GM18498 (cell line): ENCODE measurements at regions not wholly inside any gene's neighbourhood (a gene's known extent, or its start where the extent isn't known, plus 50 kb on each side); places are given as distances from the start of the nearest gene placed in this dataset.
"Not testable (repeated sequence)": the region's sequence is repeated elsewhere in the genome, so short reads cannot be mapped to it uniquely, and the experiment has no call there.

Experiments
- ATAC-seq: cut with Tn5 transposase; IDR thresholded peaks from one replicate; pipeline ENCODE4 v1.9.1; 2021; ENCODE audit warnings: mild to moderate bottlenecking, moderate library complexity; ENCODE audit not compliant: unreplicated experiment

DNA sequence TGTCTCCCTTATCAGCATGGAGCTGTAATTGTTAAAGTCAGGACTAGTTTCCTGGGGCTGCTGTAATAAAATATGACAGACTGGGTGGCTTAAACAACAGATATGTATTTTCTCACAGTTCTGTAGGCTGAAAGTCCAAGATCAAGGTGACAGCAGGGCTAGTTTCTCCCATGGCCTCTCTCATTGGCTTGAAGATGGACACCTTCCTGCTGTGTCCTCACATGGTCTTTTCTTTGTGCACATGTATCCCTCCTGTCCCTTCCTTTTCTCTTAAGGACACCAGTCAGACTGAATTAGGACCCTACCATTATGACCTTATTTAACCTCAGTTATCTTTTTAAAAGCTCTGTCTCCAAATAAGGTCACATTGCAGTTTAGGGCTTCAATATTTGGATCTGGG lies 700.5 kb upstream of the MEF2C start:
- no peak for ATAC-seq

DNA sequence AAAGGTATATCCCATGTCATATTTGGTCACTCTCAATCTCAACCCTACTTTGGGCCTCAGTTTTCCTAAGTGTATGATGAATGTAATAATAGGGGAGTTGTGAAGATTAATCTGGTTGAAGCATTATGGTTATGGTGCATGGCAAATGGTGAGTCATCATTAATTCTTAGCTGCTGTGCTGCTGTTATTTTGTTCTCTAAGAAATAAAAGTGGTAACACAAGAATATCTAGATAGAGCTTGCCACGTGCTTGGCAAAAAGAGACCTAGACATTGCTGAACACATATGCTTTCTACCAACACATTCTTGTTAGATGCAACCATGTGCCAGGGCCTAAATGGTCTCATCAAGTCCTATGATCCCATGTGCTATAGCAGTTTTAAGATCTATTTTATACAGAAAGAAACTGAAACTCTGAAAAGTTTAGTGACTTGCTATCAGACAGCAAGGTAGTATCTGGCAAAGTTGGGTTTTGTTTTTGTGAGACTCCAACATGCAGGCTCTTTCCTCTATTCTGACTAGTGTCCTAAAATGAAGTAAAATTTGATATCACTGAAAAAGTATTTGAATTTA lies 699.9 kb upstream of the MEF2C start:
- no peak for ATAC-seq

DNA sequence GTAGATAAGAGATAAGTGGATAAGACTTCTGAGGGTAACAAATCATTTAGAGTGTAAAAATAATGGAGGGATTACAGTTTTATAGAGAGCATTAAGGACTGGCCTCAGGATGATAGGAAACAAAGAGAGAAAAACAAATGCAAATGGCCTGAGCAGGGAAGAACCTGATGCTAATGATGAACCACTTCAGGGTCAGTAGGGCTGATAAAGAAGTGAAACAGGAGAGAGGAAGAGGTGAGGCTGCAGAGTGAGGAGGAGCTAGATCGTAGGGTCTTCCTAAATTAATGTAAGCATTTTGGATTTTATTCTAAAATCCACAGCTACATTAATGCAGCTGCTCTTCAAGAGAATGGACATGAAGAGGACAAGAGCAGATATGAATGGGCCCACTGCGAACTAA lies 698.0 kb upstream of the MEF2C start:
- ATAC-seq = no peak

DNA sequence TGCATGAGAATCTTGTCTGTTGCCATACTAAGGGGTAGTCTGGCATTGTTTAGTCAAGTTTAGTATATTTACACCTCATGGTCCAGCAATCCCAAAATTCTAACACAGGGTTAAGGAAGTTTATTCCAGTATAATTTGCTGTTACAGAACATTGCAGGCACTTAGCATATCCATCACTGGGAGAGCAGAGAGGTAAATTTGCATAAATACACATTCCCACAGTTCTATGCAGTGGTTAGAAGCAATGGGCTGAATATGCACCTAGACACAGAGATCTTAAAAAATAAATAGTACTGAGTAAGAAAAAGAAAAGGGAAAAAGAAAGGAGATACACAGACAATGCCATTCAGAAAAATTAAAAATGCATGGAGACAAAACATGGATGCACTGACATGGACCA lies 692.3 kb upstream of the MEF2C start:
- ATAC-seq = no peak

DNA sequence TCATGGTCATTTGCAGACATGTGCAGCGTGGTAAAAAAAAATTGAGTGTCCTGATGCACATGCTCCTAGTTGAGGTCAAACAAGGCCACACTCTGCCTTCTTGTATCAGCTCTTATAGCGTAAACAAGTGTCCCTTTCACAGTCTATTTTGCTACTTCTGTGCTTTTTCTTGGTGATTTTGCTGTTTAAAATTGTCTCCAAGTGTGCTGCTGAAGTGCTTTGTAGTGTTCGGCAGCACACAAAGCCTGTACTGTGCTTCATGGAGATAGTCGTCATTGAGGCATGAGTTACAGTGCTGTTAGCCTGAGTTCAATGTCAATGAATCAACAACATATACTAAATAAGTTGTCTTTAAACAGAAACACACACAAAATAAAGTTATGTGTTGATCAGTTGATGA lies 690.4 kb upstream of the MEF2C start:
- no peak for ATAC-seq

DNA sequence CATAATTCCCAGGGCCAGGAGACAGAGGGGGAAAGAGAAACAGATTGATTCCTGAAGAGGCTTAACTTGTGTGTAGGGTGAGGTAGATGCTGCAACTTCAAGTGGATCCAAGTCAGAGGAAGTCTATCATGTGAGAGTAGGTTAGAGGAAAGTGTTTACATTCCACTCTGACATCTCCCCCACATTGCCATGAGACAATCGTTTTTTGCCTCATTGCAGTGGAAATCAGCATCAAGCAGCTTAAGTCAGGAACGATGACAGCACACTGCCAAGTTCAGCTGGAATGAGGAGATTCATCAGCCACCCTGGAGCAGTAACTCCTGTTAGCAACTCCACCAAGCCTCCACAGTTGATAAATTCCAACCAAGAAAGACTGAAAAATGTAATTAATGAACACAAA lies 689.7 kb upstream of the MEF2C start:
- no peak for ATAC-seq

DNA sequence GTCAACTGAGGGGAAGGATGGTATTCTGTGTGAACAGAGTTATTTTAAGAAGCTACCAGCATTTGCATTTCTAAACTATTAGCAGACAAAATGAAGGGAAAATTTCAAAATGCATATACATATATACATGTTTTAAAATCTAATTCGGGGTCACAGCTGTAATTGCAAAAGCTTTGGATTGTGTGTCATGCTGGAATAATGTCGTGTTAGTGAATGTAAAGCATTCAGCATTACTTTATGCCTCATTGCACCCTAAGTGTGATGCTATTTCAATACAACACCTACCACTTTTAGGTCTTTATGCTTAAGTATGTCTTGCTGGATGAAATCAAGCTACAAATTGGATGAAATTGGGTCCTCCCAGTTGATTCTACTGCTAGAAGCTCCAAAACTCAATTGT lies 687.6 kb upstream of the MEF2C start:
- no peak for ATAC-seq

DNA sequence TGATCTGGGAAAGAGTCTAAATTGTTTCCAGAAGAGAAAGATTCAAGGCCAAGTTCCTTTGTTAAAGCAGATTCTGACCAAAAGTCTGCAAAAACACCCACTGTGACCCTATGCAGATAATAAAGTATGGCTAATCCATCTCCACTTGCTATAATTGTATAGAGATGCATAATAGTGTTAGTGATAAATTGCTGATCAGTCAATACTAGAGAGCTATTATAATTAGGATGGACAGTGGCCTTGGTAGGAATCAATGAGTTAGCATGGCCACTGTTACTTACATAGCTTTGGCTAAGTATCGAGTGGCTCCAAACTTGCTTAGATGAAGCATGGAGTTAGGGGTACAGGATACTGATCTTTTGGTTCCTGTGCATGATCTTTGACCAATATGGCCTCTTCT lies 683.4 kb upstream of the MEF2C start:
- ATAC-seq = no peak

DNA sequence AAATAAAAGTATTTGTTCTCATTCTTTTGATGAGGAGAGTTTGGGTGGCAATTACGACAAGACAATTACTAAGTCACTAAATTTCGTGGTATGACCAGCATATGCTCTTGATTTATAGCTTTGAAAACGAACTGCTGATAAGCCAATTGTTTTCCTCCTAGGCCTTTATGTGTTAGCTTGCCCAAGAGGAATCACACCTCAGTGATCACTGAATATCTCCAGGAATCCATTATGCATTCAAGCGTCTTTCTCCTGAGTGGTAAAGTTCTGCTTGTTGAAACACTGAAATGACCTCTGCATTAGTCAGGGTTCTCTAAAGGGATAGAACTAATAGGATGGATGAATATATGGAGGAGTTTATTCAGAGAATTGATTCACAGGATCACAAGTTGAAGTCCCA lies 677.7 kb upstream of the MEF2C start:
- ATAC-seq = no peak

DNA sequence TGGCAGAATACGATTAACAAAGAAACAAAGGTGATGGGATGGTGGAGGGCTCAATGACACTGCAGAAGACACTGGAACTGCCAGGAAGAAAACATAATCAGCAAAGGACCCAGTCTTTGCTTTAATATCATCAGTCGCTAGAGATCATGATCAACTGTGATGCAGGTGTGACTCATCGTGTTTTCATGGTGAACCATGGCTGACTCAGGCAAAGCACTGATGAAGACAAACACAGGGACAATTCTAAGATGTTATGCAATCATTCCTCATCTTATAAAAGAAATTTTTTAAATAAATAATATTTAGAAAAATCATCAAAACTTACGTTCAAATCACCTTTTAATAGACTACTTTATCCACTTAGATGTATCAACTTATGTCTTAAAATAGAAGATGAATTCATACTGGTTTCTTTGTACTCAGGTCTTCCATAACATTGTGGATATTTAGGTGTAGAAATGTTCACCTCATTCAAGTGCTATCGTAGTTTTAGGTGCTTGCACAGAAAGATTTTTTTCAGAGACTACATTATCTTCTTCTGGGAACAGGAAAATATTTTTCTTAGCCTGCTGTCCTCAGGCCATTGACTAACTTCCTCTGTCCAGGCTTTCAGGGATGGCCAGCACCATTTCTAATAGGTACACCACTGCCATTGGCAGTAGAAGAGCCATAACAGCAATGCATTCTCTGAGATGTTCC lies 673.4 kb upstream of the MEF2C start:
- no peak for ATAC-seq

DNA sequence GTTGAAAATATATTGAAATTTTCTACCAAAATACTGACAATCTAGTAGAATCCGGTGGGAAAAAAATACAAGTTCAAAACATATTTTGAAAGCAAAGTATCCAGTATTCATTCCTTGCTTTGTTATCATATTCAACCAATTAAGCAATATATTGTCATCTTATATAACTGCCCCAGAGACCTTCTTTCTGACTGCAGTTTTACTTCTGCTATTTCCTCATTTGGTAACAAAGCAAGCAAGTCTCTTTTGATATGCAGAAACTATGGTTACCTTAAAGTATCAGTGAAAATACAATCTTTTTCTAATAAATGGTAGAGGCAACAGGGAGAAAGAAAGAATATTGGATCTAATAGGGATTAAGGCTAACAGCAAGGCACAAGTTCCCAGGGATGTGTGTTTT lies 663.7 kb upstream of the MEF2C start:
- no peak for ATAC-seq

DNA sequence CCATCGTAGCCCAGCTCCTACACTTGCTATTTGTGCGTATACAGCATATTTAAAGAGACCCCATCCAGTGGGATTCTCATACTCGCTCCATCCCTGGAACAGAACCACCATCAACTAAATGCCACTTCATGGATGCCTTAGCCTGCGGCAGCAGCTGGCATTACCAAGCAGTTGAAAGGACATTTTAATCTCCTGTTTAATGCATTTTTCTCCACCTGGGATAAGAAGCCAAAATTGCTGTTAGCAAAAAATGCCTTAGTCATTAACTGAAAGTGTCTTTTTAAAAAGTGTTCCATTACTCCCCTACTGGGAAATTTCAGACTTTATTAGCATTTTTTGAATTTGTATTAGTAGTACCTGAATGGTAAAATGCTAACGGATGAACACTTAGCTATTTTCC lies 662.6 kb upstream of the MEF2C start:
- ATAC-seq = no peak

DNA sequence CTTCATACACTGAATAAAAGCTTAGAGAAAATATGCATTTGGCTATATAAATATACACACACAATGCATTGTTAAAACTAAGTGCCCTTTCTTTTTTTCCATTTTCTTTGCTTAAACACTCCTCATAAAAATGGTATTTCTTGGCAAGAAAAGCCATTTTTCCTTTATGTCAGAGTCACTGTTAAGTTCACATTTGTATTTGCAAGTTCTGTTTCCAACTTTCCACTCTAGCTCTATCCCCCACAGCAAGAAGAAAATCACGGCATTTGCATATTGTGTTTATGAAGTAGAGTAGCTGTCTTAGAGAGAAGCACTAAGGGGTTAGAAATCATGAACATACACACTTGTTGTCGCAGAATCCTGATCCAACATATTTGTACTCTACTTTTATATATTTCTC lies 662.1 kb upstream of the MEF2C start:
- no peak for ATAC-seq

DNA sequence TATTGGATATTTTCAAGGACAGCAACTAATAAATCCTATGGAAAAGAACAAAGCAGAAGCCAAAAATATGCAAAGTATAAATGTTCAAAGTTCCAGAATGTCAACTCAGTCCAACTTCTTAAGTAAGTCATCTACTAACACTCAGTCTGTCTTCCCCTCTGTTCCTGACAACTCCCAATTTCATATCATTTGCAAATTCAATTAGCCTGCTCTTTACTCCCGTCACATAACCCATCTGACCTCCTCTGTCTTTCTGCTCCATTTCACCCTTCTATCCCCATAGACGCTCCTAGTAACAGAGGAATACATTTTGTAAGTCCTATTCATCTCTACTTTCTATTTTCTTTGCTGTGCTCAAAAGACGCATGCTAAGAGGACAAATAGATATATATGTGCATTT lies 659.8 kb upstream of the MEF2C start:
- ATAC-seq = no peak

DNA sequence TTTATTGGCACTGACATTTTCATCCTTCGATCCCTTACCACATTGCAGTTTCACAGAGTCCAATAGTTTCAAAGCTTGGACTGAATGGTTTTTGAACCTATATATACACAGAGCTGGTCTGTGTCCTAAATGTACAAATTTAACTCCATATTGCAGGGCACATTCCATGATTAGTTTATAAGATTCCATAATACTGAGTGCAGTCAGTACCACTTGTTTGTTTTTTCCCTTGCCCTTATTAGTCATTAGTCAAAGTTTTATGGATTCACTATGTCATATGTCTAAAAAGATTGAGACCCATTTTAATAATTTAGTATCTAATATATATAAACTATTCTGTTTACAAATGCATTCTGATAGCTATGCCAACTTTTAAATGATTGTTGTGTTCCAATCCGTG lies 654.8 kb upstream of the MEF2C start:
- ATAC-seq = no peak

DNA sequence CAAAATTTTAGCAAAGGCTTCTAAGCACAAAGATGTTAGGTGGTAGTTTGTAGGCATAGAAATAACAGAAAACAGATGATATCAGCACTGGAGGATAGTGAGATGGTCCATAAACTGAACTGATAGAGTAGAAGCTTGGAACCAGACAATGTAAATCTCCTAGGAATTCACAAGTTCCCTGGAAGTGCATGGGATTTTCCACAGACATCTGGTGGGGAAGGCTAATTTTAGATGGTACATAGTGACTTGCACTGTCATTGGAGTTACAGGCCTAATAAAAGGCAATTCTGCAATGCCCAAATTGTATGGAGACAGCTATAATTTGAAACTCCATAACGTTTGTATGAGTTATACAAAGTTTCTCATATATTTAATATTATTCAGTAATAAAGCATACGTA lies 653.0 kb upstream of the MEF2C start:
- no peak for ATAC-seq

DNA sequence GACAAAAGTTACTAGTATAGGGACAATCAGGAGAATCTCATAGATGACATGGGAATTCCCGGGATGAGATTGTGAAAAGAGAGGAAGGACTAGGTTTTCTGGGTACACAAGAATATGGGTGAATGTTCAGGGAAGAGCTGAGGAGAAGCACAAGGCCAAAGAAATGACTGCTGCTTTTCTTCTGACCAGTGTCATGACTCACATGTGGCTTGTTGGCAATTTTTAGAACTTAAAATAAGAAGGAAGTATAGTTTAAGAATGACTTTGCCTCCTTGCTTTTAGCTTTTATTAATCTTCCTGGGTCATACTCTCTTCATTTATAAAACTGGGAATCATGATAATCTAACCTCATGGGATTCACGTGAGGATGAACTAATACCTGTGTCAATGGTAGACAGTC lies 652.4 kb upstream of the MEF2C start:
- no peak for ATAC-seq

DNA sequence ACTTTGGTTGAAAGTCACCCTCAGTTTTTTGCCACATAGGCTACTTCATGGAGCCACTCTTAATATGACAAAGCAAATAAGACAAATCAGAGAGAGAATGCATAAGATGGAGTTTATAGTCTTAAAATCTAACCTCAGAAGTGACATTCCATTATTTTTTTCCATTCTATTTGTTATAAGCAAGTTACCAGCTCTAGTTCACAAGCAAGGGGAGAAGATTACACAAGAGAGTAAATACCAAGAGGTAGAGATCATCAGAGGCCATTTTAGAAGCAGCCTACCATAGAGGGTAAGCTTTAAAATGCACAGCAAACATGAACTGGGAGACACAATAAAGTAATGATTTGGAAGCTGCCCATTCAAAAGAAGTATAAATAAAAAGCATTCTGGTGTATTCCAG lies 651.3 kb upstream of the MEF2C start:
- no peak for ATAC-seq

DNA sequence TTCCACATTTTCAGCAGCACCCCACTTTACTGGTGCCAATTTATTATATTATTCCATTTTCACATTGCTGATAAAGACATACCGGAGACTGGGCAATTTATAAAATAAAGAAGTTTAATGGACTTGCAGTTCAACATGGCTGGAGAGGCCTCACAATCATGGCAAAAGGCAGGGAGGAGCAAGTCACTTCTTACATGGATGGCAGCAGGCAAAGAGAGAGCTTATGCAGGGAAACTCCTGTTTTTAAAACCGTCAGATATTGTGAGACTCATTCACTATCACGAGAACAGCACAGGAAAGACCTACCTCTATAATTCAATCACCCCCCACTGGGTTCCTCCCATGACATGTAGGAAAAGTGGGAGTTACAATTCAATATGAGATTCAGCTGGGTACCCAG lies 641.8 kb upstream of the MEF2C start:
- no peak for ATAC-seq

DNA sequence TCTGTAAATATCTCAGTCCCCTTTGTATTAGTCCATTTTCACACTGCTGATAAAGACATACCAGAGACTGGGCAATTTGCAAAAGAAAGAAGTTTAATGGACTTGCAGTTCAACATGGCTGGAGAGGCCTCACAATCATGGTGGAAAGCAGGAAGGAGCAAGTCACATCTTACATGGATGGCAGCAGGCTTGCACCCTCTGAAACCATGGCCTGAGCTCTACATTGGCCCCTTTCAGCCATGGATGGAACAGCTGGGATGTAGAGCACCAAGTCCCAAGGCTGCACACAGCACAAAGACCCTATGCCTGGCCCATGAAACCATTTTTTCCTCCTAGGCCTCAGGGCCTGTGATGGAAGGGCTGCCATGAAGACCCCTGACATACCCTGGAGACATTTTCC lies 640.9 kb upstream of the MEF2C start:
- not testable (repeated sequence) for ATAC-seq

DNA sequence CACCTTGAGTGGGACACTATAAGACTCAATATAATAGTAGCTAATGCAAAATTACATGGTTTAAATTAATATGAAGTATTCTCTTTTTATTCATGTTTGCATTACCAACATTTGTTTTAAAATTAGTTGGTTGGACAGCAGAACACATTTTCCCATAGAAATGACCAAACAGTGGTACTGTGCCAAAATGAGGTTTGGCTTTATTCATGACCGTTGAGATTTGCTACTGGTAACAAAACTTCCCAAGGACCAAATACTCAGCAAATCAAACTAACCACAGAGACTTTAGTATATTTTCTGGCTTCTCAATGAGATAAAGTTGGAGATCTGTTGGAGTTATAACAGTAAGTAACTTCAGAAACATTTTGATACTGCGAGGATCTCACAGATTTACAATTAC lies 637.8 kb upstream of the MEF2C start:
- no peak for ATAC-seq

DNA sequence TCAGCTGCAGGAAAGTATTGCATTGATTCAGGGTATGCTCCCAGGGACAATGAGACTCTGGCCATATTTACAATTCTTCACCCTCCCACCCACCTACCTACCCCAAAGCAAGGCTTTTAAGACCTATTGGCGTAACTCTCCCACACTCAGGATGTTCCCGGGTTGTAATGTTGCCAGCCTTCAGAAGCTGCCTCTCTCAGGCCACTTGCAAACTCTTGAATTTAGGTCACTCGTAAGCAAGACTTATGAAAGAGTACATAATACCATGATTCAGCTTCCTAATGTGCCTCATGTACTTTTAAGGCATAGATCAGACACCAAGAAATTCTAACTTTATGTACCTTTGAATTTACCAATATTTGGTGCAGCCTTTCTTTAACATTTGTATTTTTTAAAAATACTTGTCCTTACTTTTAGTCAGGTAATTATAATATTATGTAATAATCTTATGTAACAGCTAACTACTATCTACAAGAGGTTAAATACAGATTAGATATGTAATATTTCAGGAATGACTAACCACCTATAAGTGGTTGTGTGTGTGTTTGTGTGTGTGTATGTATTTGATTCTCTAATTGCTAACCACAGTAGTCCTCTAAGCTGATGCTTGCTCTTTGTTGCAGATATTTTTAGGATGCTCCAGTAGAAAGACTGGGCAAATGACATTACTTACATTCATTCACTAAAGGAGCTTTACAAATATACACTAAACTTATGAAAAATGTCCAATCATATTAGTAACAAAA lies 630.5 kb upstream of the MEF2C start:
- ATAC-seq = no peak

DNA sequence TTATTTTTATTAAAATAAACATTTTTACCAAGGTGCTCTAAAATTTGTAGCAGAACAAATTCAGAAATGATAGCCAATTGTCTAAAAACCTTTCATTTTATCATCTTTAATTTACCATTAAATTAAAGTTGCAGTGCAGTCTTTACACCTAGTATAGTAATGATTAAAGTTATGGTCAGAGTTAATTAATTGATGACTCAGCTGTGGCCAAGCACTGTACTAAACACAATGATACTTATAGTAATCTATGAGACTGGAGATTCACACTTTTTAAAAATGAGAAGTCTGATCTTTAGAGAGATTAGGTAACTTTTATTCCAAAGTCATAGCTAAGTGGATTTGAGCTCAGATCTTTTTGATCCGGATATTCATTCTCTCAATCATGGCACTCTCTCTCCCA lies 621.1 kb upstream of the MEF2C start:
- no peak for ATAC-seq
